Stimulated activated naive B cell treated with anti-CD40 and anti-IgM and Interleukin-4, amounts not matched to agents 10 μg/mL and 1 μg/mL and 100 μg/mL, for 72 hours (primary cell): ENCODE measurements at regions not wholly inside any gene's neighbourhood (a gene's known extent, or its start where the extent isn't known, plus 50 kb on each side); places are given as distances from the start of the nearest gene placed in this dataset.
A peak's percentile ranks its signal among the peaks of the same experiment; 100 is the strongest.
"Not testable (repeated sequence)": the region's sequence is repeated elsewhere in the genome, so short reads cannot be mapped to it uniquely, and the experiment has no call there.

ENCODE experiments used
- ATAC-seq, 2 donors: fragments of 150-1000 bp; cut with Tn5 transposase; replicated peaks; 2 replicates each; pipeline ENCODE4 v1.10.0; 2021; ENCODE audit warnings: moderate library complexity in 1 of 2
- DNase-seq: peaks from one replicate; pipeline ENCODE4 v3.0.0; 2021
- H3K27ac Mint-ChIP-seq: one replicate; pipeline ENCODE4 v1.8.0; 2022; ENCODE audit warnings: mild to moderate bottlenecking, mixed read lengths
- H3K27me3 Mint-ChIP-seq, 2 donors: one replicate each; pipeline ENCODE4 v1.8.0; 2022; ENCODE audit warnings: mixed read lengths in 2 of 2
- H3K36me3 Mint-ChIP-seq, 2 donors: one replicate each; pipeline ENCODE4 v1.8.0; 2022; ENCODE audit warnings: mixed read lengths in 2 of 2, mild to moderate bottlenecking in 1 of 2
- H3K4me1 Mint-ChIP-seq, 2 donors: one replicate each; pipeline ENCODE4 v1.8.0; 2022; ENCODE audit warnings: mixed read lengths in 2 of 2, mild to moderate bottlenecking in 1 of 2
- H3K4me3 Mint-ChIP-seq, 2 donors: one replicate each; pipeline ENCODE4 v1.8.0; 2022; ENCODE audit warnings: mild to moderate bottlenecking in 2 of 2, mixed read lengths in 2 of 2, moderate library complexity in 1 of 2
- H3K9me3 Mint-ChIP-seq, 2 donors: one replicate each; pipeline ENCODE4 v1.8.0; 2022; ENCODE audit warnings: mixed read lengths in 2 of 2, mild to moderate bottlenecking in 1 of 2

DNA sequence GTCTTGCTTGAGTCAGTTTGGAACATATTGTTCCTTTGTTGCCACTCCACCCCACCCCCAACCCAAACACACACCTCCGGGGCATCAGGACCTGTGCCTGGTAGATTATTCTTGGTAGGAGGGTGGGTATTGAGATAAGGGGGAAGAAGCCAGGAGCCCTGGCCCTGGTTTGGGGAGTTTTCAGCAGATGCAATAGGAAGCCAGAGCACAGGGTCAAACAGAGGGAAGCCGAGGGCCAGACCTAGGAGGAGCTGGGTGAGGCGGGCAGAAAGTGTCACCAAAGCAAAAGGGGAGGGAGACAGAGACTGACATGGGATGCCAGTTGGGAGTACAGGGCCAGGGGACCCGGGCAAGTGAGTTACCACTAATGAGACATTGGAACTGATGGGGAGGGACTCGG is 163.1 kb downstream of the RPLP1 start:
- DNase-seq (no peak), ATAC-seq (no peak)
- H3K4me3 Mint-ChIP-seq = no peak overlapping the region
- no peak overlapping the region for H3K27ac Mint-ChIP-seq
- no peaks in the 10 kb centered on the region for H3K9me3 Mint-ChIP-seq
- H3K27me3 Mint-ChIP-seq = peaks cover 17 to 39% of the 10 kb centered on the region in 2 donors
- no peaks in the 10 kb centered on the region for H3K36me3 Mint-ChIP-seq
- H3K4me1 Mint-ChIP-seq = no peaks in the 10 kb centered on the region

DNA sequence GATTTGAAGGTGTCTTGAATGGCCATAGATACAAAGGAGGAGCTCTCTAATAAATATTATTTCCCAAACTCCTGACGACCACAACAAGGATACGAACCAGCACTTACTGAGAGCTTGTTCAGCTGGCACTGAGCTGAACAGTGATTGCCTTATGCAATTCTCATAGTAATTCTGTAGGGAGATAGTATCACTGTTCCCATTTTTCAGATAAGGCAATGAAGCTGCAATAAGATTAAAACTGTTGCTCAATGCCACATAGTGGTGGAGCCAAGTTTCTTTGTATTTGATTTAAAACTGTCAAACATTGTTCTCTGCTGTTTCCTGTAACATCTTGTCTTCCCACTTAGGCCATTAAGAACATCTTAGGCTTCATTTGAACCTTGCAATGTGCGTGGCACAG is 163.9 kb downstream of the RPLP1 start:
- Mint-ChIP-seq H3K27me3 (peaks cover 20 to 44% of the 10 kb centered on the region in 2 donors), H3K4me3 (no peak overlapping the region), H3K36me3 (no peaks in the 10 kb centered on the region), H3K27ac (no peak overlapping the region), H3K9me3 (no peaks in the 10 kb centered on the region), H3K4me1 (no peaks in the 10 kb centered on the region)
- ATAC-seq = no peak
- DNase-seq = no peak

- not testable (repeated sequence) for H3K4me1 Mint-ChIP-seq, H3K27ac Mint-ChIP-seq, ATAC-seq, H3K9me3 Mint-ChIP-seq, DNase-seq, H3K36me3 Mint-ChIP-seq, H3K4me3 Mint-ChIP-seq
- peaks cover 24 to 47% of the 10 kb centered on the region in 2 donors for H3K27me3 Mint-ChIP-seq
Observed at GRCh38 chr15:69617144-69617543, 164.5 kb downstream of the RPLP1 start.

GRCh38 chr15:69623392-69624154 is 171.0 kb downstream of the RPLP1 start:
- no peak overlapping the region for H3K4me3 Mint-ChIP-seq
- no peaks in the 10 kb centered on the region for H3K9me3 Mint-ChIP-seq
- peaks cover 66 to 81% of the 10 kb centered on the region in 2 donors for H3K27me3 Mint-ChIP-seq
- ATAC-seq = no peak
- no peaks in the 10 kb centered on the region for H3K36me3 Mint-ChIP-seq
- no peak overlapping the region for H3K27ac Mint-ChIP-seq
- DNase-seq = no peak
- H3K4me1 Mint-ChIP-seq = peaks cover 0 to 2% of the 10 kb centered on the region in 2 donors

GRCh38 chr15:69624155-69624520 is 171.5 kb downstream of the RPLP1 start:
- no peak overlapping the region for H3K4me3 Mint-ChIP-seq
- no peak for ATAC-seq
- no peak overlapping the region for H3K27ac Mint-ChIP-seq

GRCh38 chr15:69624816-69625215 is 172.2 kb downstream of the RPLP1 start:
- no peak overlapping the region for H3K4me3 Mint-ChIP-seq
- H3K36me3 Mint-ChIP-seq = no peaks in the 10 kb centered on the region
- no peak for DNase-seq
- no peaks in the 10 kb centered on the region for H3K9me3 Mint-ChIP-seq
- no peak overlapping the region for H3K27ac Mint-ChIP-seq
- H3K27me3 Mint-ChIP-seq = peaks cover 65 to 72% of the 10 kb centered on the region in 2 donors
- H3K4me1 Mint-ChIP-seq = peaks cover 2 to 5% of the 10 kb centered on the region in 2 donors
- ATAC-seq = no peak

More at GRCh38 chr15:69624155-69624520, 171.5 kb downstream of the RPLP1 start:
- no peak for DNase-seq
- H3K36me3 Mint-ChIP-seq = no peaks in the 10 kb centered on the region
- H3K9me3 Mint-ChIP-seq = no peaks in the 10 kb centered on the region
- peaks cover 0 to 2% of the 10 kb centered on the region in 2 donors for H3K4me1 Mint-ChIP-seq
- peaks cover 65 to 78% of the 10 kb centered on the region in 2 donors for H3K27me3 Mint-ChIP-seq

DNA sequence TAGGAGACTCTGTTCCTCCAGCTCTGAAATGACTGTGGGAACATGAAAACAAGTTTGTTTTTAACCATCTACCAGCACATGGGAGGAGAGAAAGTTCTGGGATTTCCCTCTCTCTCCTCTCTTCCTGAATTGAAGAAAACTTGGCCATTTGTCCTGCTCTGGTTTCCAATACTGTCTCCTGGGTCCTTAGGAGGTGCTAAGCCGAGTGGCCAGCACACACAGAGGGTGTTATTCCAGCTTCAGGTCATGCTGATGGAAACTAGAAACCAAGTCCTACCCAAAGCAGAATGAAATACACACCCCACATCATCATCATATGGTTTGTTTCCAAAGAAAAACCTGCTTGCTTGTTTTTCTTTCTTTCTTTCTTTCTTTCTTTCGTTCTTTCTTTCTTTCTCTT is 172.7 kb downstream of the RPLP1 start:
- H3K27ac Mint-ChIP-seq = no peak overlapping the region

GRCh38 chr15:69626095-69627066 is 173.8 kb downstream of the RPLP1 start:
- H3K4me1 Mint-ChIP-seq = peaks cover 7 to 8% of the 10 kb centered on the region in 2 donors
- no peak overlapping the region for H3K27ac Mint-ChIP-seq
- no peaks in the 10 kb centered on the region for H3K9me3 Mint-ChIP-seq
- no peaks in the 10 kb centered on the region for H3K36me3 Mint-ChIP-seq
- ATAC-seq (no peak), DNase-seq (no peak)
- H3K27me3 Mint-ChIP-seq = peaks cover 75% of the 10 kb centered on the region in 2 donors
- H3K4me3 Mint-ChIP-seq = no peak overlapping the region

More for the DNA sequence above, 172.7 kb downstream of the RPLP1 start:
- DNase-seq = no peak
- Mint-ChIP-seq H3K27me3 (peaks cover 66 to 71% of the 10 kb centered on the region in 2 donors), H3K4me3 (no peak overlapping the region), H3K4me1 (peaks cover 4 to 8% of the 10 kb centered on the region in 2 donors), H3K36me3 (no peaks in the 10 kb centered on the region), H3K9me3 (no peaks in the 10 kb centered on the region)
- no peak for ATAC-seq

DNA sequence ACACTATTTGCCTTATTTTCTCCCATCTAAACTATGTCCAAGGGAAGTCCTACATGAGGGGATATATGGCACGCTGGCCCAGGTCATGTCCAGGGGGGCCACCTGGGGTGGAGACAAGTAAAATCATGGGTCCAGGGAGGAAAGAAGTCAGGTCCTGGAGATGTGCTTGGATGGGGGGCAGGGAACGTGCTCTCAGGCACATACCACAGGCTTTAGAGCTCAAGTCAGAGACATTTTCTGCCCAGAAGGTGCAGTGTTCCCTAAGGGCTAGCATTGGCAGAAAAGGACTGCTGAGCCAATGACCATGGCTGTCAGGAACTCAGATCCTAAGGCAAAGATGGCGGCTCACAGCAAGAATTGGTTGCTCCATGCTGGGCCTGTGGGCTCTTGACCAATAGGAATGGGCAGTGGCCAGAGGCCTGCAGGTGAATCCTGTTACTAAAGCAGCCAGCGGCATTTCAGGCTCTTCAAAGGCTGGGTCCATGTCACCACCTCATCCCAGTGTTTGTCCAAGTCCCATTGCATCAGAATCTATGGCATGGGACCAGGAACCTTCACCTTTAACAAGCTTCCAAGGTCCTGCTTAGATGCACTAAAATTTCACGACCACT is 175.0 kb downstream of the RPLP1 start:
- no peak overlapping the region for H3K27ac Mint-ChIP-seq
- peaks cover 7 to 8% of the 10 kb centered on the region in 2 donors for H3K4me1 Mint-ChIP-seq
- H3K4me3 Mint-ChIP-seq = no peak overlapping the region
- H3K36me3 Mint-ChIP-seq = no peaks in the 10 kb centered on the region
- ATAC-seq (no peak), DNase-seq (no peak)
- no peaks in the 10 kb centered on the region for H3K9me3 Mint-ChIP-seq
- H3K27me3 Mint-ChIP-seq = peaks cover 76 to 77% of the 10 kb centered on the region in 2 donors

DNA sequence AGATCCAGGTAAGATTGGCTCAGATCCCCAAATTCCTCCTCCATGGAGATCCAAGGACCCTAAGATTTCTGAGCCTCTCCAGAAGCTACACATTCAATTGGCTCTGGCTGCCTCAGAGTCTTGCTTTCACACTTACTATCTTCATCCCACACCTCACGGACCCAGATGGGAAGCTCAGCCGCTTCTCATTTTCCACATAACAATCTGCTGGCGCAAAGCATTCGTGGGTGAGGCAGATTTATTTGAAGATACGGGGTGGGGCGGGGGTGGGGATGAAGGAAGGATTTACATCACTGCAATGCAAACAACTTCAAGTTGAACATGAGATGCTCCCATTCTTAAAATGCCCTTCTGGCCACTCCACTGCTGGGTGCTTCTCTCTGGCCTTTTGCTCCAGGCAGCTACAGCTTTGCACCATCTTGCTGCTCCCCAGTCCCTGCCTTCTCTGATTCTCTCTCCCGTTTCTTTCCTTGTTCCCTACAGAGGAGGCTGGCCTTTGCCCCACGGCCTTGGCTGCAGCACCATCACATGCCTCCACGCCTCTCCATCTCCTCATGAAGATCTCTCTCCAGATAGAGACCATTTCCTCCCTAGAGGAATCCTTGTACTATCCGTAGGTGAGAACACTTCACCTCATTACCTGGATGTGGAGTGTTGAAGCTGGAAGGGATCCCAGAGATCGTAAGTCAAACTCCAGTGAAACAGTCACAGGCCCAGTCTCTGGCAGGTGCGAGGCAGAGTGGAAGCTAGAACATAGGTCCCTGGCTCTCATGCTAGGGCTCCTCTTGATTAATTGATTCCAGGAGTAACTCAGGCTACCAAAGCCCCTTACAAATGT is 175.9 kb downstream of the RPLP1 start:
- H3K36me3 Mint-ChIP-seq = no peaks in the 10 kb centered on the region
- H3K9me3 Mint-ChIP-seq = no peaks in the 10 kb centered on the region
- H3K27me3 Mint-ChIP-seq = peaks cover 72 to 77% of the 10 kb centered on the region in 2 donors
- peaks cover 7 to 8% of the 10 kb centered on the region in 2 donors for H3K4me1 Mint-ChIP-seq
- DNase-seq = no peak
- H3K27ac Mint-ChIP-seq = no peak overlapping the region
- no peak for ATAC-seq
- no peak overlapping the region for H3K4me3 Mint-ChIP-seq

DNA sequence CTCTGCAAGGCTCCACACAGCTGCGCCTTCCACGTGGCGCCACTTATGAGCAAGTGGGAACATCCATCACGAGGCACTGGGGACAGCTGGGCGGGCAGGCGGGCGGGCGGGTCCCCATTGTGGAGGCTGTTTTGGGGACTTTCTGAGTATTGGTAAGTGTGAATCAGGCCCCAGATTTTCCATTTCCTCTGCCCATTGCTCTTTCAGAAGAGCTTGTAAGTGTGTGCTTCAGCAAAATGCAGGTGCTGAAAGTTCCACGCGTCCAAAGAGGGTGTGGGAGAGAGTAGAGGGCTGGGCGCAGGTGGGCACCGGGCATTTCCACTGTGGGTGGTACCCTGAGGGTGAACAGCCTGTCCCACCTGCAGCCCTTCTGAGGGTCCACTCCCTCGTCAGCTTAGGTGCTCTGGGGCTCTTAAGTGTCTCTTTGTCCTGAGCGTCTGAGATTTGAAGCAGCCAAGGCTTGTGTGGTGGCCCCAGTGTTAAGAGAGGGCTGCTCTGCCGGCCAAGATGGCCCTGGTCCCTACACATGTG is 177.1 kb downstream of the RPLP1 start:
- Mint-ChIP-seq H3K4me1 (peaks cover 5 to 8% of the 10 kb centered on the region in 2 donors), H3K27ac (no peak overlapping the region), H3K9me3 (no peaks in the 10 kb centered on the region), H3K4me3 (no peak overlapping the region), H3K36me3 (no peaks in the 10 kb centered on the region), H3K27me3 (peaks cover 63 to 69% of the 10 kb centered on the region in 2 donors)
- ATAC-seq = peak; percentile 42 to 61
- no peak for DNase-seq

- H3K27ac Mint-ChIP-seq = no peak overlapping the region
- DNase-seq = no peak
- no peak for ATAC-seq
- peaks cover 5 to 8% of the 10 kb centered on the region in 2 donors for H3K4me1 Mint-ChIP-seq
- no peak overlapping the region for H3K4me3 Mint-ChIP-seq
- H3K27me3 Mint-ChIP-seq = peaks cover 57 to 71% of the 10 kb centered on the region in 2 donors
- no peaks in the 10 kb centered on the region for H3K9me3 Mint-ChIP-seq
- no peaks in the 10 kb centered on the region for H3K36me3 Mint-ChIP-seq
Observed at GRCh38 chr15:69631005-69631404, 178.4 kb downstream of the RPLP1 start.

DNA sequence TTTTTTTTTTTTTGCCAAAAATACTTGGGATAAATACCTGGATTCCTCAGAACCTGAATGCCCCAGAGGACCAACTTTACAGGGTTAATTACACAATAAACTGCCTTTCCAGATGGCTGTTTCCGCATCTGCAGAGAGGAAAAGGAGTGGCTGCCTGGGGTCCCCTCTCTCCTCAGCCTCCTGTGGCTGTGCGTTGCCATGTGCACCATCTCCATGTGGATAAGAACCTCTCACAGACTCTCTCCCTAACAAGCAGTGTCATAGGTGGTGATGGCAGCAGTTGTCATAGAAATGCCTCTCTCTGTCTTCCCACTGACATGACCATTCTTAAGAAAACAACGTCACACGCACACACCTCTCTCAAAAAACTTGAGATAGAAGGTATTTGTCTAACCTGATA is 179.4 kb downstream of the RPLP1 start:
- Mint-ChIP-seq H3K27me3 (peaks cover 56 to 71% of the 10 kb centered on the region in 2 donors), H3K4me1 (peaks cover 5 to 8% of the 10 kb centered on the region in 2 donors), H3K9me3 (no peaks in the 10 kb centered on the region), H3K4me3 (no peak overlapping the region), H3K27ac (no peak overlapping the region), H3K36me3 (no peaks in the 10 kb centered on the region)
- ATAC-seq = no peak
- DNase-seq = no peak
